ENCODE measurements at regions not wholly inside any gene's neighbourhood (a gene's known extent, or its start where the extent isn't known, plus 50 kb on each side); places are given as distances from the start of the nearest gene placed in this dataset.

- TF ChIP-seq EZH2 (IDR thresholded peaks at IDR 0.05; ENCODE audit: borderline replicate concordance, low read length) (no peak), CTCF (conservative IDR thresholded peaks at IDR 0.05 in 1 of 2, IDR thresholded peaks at IDR 0.05 in 1 of 2; ENCODE audit: extremely low read depth in 1 of 2, insufficient read depth in 1 of 2, low read depth in 1 of 2, low read length in 2 of 2) (no peak)
These were observed 197.3 kb upstream of the SHH start for GRCh38 chr7:156009569-156009968.

Data from mammary epithelial cell (primary cell).